Spleen (tissue), 11 donors: ENCODE measurements at regions not wholly inside any gene's neighbourhood (a gene's known extent, or its start where the extent isn't known, plus 50 kb on each side); places are given as distances from the start of the nearest gene placed in this dataset.

Experiments used
- DNase-seq: peaks from one replicate; pipeline ENCODE4 v3.0.0-alpha.2; 2020
- H3K27ac ChIP-seq, 8 donors: fragments of 200-600 bp; sonication (generic) in 7 of 8; 1 replicate in 4 of 8; 2 replicates in 4 of 8; pipeline versions ENCODE4 v1.5.0 to v1.8.0; 2016 to 2021; ENCODE audit warnings: inconsistent platforms in 4 of 8, mild to moderate bottlenecking in 4 of 8, moderate library complexity in 1 of 8
- H3K27me3 ChIP-seq, 7 donors: fragments of 200-600 bp; sonication (generic) in 6 of 7; replicated peaks in 1 of 7; 1 replicate in 4 of 7; 2 replicates in 3 of 7; pipeline versions ENCODE4 v1.5.0 to v1.8.0; 2016 to 2021; ENCODE audit warnings: inconsistent platforms in 3 of 7, mild to moderate bottlenecking in 1 of 7
- H3K36me3 ChIP-seq, 6 donors: fragments of 200-600 bp; sonication (generic) in 5 of 6; 1 replicate in 4 of 6; 2 replicates in 2 of 6; pipeline versions ENCODE4 v1.5.0 to v1.8.0; 2016 to 2021; ENCODE audit warnings: inconsistent platforms in 2 of 6
- H3K4me1 ChIP-seq, 6 donors: fragments of 200-600 bp; sonication (generic) in 5 of 6; 1 replicate in 3 of 6; 2 replicates in 3 of 6; pipeline versions ENCODE4 v1.5.0 to v1.8.0; 2016 to 2021; ENCODE audit warnings: inconsistent platforms in 3 of 6
- H3K4me3 ChIP-seq, 8 donors: fragments of 200-600 bp; sonication (generic) in 7 of 8; 1 replicate in 4 of 8; 2 replicates in 4 of 8; pipeline versions ENCODE4 v1.5.0 to v1.8.0; 2016 to 2021; ENCODE audit warnings: inconsistent platforms in 4 of 8, mild to moderate bottlenecking in 4 of 8, moderate library complexity in 2 of 8
- H3K9me3 ChIP-seq, 8 donors: fragments of 200-600 bp; sonication (generic) in 7 of 8; 1 replicate in 4 of 8; 2 replicates in 4 of 8; pipeline versions ENCODE4 v1.5.0 to v1.8.0; 2016 to 2021; ENCODE audit warnings: inconsistent platforms in 4 of 8
- CTCF ChIP-seq, 11 experiments: fragments of 200-600 bp in 7 of 11; fragments of 450-650 bp in 4 of 11; sonication (generic) in 4 of 11; IDR thresholded peaks in 8 of 11; conservative IDR thresholded peaks in 3 of 11; 1 replicate in 7 of 11; 2 replicates in 4 of 11; pipeline versions ENCODE4 v1.4.0 to v1.8.0; 2016 to 2021; ENCODE audit warnings: antibody characterized with exemption in 11 of 11, inconsistent platforms in 4 of 11, mild to moderate bottlenecking in 1 of 11
- POLR2A ChIP-seq, 3 donors: fragments of 450-650 bp; IDR thresholded peaks; one replicate each; pipeline ENCODE4 v1.5.1; 2017; ENCODE audit warnings: antibody characterized with exemption in 3 of 3, mild to moderate bottlenecking in 1 of 3
- POLR2AphosphoS5 ChIP-seq, 3 donors: sonication (generic); formaldehyde crosslinking; IDR thresholded peaks; one replicate each; pipeline ENCODE4 v1.5.1; 2017; ENCODE audit warnings: antibody characterized with exemption in 3 of 3
- WGBS, 5 donors: extraction: QIAGEN DNeasy Blood & Tissue Kit in 3 of 5; methylation state at CpG; one replicate each; pipeline versions ENCODE4 v1.1.5 to v1.1.7; 2013 to 2018; 5-methylcytosine and 5-hydroxymethylcytosine counted together
- intact Hi-C: fragments of 100-400 bp; cut with DNase I; formaldehyde crosslinking; loops from one replicate; pipeline ENCODE4 v1.15.0; 2023; ENCODE audit warnings: low total_unique reads
- donor health status: healthy with polysubstance abuse.
- donor health status: DM: no; HTN: no; CAD: no; lungs with moderate emphysema.
- donor health status: DM: no; HTN: no; CAD: no.
- donor health status: Bipolar disorder and iron deficiency.
- donor health status: healthy.
- donor health status: DM: no; HTN: no; CAD: no.
- donor health status: DM: yes; HTN: yes; CAD: no.

- intact Hi-C loops: no loop called here
Measured at GRCh38 chr9:30970812-30971211, 1413.6 kb upstream of the ACO1 start.

GRCh38 chr9:30972654-30973053 lies 1411.8 kb upstream of the ACO1 start:
- DNase-seq: no peak
- H3K4me1 ChIP-seq: no peaks in the 10 kb centered on the region
- no peak overlapping the region for H3K27ac ChIP-seq
- H3K27me3 ChIP-seq: no peaks in the 10 kb centered on the region
- TF ChIP-seq CTCF (IDR thresholded peaks at IDR 0.05 in 8 of 11, conservative IDR thresholded peaks at IDR 0.05 in 3 of 11): no peak
- no peak for TF ChIP-seq POLR2AphosphoS5 (IDR thresholded peaks at IDR 0.05)
- TF ChIP-seq POLR2A (IDR thresholded peaks at IDR 0.05): no peak
- intact Hi-C loops: no loop called here
- H3K9me3 ChIP-seq: no peaks in the 10 kb centered on the region
- no peaks in the 10 kb centered on the region for H3K36me3 ChIP-seq
- H3K4me3 ChIP-seq: no peak overlapping the region

More at GRCh38 chr9:30970812-30971211, 1413.6 kb upstream of the ACO1 start:
- WGBS, 5 donors: 78 to 89% (median 83%) methylated on average over 3 of the region's 3 CpGs
- no peak overlapping the region for H3K4me3 ChIP-seq
- no peak for DNase-seq
- H3K27ac ChIP-seq: no peak overlapping the region
- no peaks in the 10 kb centered on the region for H3K36me3 ChIP-seq
- no peaks in the 10 kb centered on the region for H3K27me3 ChIP-seq
- H3K9me3 ChIP-seq: no peaks in the 10 kb centered on the region
- no peaks in the 10 kb centered on the region for H3K4me1 ChIP-seq
- TF ChIP-seq CTCF (IDR thresholded peaks at IDR 0.05 in 8 of 11, conservative IDR thresholded peaks at IDR 0.05 in 3 of 11): no peak
- no peak for TF ChIP-seq POLR2AphosphoS5 (IDR thresholded peaks at IDR 0.05)
- TF ChIP-seq POLR2A (IDR thresholded peaks at IDR 0.05): no peak

- Histone ChIP-seq H3K9me3 (peaks cover 0 to 14% (median 0%) of the 10 kb centered on the region in 8 donors), H3K36me3 (no peaks in the 10 kb centered on the region), H3K4me3 (no peak overlapping the region), H3K27ac (no peak overlapping the region), H3K4me1 (no peaks in the 10 kb centered on the region), H3K27me3 (no peaks in the 10 kb centered on the region)
- DNase-seq: no peak
- TF ChIP-seq POLR2A (IDR thresholded peaks at IDR 0.05): no peak
- 63 to 90% (median 75%) methylated on average over 1 of the region's 1 CpG for WGBS, 5 donors
- intact Hi-C loops: no loop called here
Measured at GRCh38 chr9:30977965-30978364, 1406.5 kb upstream of the ACO1 start.

GRCh38 chr9:30982301-30982700 lies 1402.1 kb upstream of the ACO1 start:
- 55 to 79% (median 67%) methylated on average over 2 to 3 of the region's 3 CpGs for WGBS, 5 donors
- DNase-seq: no peak
- intact Hi-C loops: no loop called here

More at GRCh38 chr9:30982301-30982700, 1402.1 kb upstream of the ACO1 start:
- H3K27ac ChIP-seq: no peak overlapping the region
- no peak overlapping the region for H3K4me3 ChIP-seq
- H3K36me3 ChIP-seq: no peaks in the 10 kb centered on the region
- peaks cover 0 to 16% (median 0%) of the 10 kb centered on the region in 8 donors for H3K9me3 ChIP-seq
- TF ChIP-seq CTCF (IDR thresholded peaks at IDR 0.05 in 8 of 11, conservative IDR thresholded peaks at IDR 0.05 in 3 of 11) (no peak), POLR2A (IDR thresholded peaks at IDR 0.05) (no peak), POLR2AphosphoS5 (IDR thresholded peaks at IDR 0.05) (no peak)
- no peaks in the 10 kb centered on the region for H3K4me1 ChIP-seq
- no peaks in the 10 kb centered on the region for H3K27me3 ChIP-seq
